ENCODE measurements at regions not wholly inside any gene's neighbourhood (a gene's known extent, or its start where the extent isn't known, plus 50 kb on each side); places are given as distances from the start of the nearest gene placed in this dataset.

GRCh38 chr18:34598120-34598635 is 111.9 kb upstream of the DTNA start:
- TF ChIP-seq CTCF (conservative IDR thresholded peaks at IDR 0.05; ENCODE audit: low read depth, low read length) (no peak), USF2 (IDR thresholded peaks at IDR 0.05; ENCODE audit: low read depth, low read length) (no peak), POLR2A (IDR thresholded peaks at IDR 0.05; ENCODE audit: low read depth, low read length) (no peak), ELK1 (IDR thresholded peaks at IDR 0.05; ENCODE audit: borderline replicate concordance, low read depth, low read length) (no peak), CHD1 (IDR thresholded peaks at IDR 0.05; ENCODE audit: low read depth, low read length) (no peak), MAZ (IDR thresholded peaks at IDR 0.05; ENCODE audit: borderline replicate concordance, low read depth, low read length) (no peak), BHLHE40 (IDR thresholded peaks at IDR 0.05; ENCODE audit: low read depth, low read length) (no peak), SMC3 (IDR thresholded peaks at IDR 0.05; ENCODE audit: low read depth, low read length) (no peak)
